Inferior parietal cortex (tissue), 1 donor: ENCODE measurements at regions not wholly inside any gene's neighbourhood (a gene's known extent, or its start where the extent isn't known, plus 50 kb on each side); places are given as distances from the start of the nearest gene placed in this dataset.

Source experiments
- DNase-seq: peaks from one replicate; pipeline ENCODE4 v3.0.0-alpha.2; 2016; ENCODE audit errors: extremely low spot score

DNA sequence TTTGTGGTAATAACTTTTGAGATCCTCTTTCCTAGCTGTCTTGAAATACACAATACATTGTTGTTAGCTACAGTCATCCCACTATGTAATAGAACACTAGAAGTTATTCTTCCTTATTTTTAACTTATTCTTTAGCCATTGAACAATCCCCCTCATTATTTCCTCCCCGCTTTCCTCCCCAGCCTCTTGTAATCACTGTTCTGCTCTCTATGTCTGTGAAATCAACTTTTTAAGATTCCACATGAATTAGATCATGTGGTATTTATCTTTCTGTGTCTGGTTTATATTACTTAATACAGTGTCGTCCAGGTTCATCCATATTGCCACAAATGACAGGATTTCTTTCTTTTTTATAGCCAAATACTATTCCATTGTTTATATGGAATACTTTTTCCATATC, 72.9 kb downstream of the SLC10A2 start:
- no peak for DNase-seq

DNA sequence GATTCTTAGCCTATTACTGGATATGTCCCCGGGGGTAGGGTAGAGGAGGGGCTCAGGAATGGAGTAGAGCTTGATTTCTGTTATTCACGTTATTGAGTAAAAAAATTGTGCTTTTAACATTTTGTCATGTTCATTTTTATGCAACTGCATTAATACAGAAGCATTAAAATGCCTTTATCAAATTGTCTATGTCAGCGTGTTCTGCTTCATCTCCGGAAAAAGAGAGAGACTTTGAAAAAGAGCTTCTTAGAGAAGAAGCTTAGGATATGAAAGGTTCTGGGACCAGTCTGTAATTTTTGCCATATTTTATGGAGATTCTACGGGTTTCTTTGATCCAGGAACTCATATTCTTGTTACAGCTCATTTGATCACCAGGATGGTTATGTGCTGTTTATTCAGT, 82.0 kb downstream of the SLC10A2 start:
- DNase-seq = no peak

- no peak for DNase-seq
Observed at GRCh38 chr13:102983496-102983895, 82.7 kb downstream of the SLC10A2 start.

DNA sequence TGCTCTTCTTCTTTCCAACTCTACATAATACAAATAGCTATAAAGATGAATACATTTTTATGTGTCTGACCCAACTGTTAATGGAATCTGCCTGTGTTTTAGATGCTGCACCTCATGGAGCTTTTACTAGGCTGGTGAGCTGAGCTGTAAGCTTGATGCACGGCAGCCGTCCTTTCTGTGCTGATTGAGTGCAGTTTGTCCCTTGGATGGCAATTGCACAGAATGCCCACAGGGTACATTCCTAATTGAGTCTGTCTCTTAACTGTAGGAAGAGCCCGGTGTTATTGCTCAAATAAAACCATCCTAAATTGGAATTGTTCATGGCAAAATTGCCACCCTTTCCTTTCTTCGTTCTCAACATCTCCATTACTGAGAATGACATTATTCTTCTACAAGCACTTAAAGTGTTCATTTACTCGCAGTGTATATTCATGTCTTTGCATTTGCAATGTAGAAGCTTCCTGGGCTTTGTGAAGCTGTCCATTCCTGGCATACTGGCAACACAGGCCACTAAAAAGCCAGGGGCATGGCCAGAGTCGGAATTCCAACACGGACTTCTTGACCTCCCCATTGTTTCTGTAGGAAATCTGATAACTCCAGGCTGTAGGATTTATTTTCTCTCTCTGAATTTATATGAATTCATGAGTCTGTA, 85.8 kb downstream of the SLC10A2 start:
- DNase-seq = no peak

DNA sequence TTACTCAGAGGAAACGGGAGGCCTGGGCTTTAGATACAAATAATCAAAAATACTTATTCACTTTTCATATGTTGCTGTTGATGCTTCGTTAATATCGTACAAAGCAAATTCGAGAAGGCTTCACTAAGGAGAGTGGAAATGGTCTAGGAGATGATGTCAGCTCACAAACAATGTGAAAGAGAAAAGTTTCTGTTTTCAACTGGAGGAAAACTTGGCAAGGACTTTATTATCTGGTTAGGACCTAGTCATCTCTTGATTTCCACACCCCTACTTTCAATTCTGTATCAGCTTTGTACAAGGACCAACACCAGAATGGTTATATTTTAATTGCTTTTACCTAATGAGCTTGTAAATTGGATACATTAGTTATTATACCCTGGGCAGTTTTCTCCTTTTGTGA, 88.0 kb downstream of the SLC10A2 start:
- no peak for DNase-seq

GRCh38 chr13:102977471-102977870, 88.7 kb downstream of the SLC10A2 start:
- no peak for DNase-seq

- DNase-seq = no peak
Observed at GRCh38 chr13:102974317-102975087, 91.7 kb downstream of the SLC10A2 start.

DNA sequence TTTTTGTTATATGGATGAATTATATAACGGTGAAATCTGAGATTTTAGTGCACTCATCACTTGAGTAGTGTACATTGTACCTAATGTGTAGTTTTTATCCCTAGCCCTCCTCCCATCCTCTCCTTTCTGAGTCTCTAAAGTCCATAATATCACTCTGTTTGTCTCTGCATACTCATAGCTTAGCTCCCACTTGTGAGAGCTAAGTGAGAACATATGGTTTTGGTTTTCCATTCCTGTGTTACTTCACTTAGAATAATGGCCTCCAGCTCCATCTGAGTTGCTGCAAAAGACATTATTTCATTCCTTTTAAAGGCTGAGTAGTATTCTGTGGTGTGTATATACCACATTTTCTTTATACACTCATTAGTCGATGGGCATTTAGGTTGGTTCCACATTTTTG, 94.0 kb downstream of the SLC10A2 start:
- DNase-seq = no peak

DNA sequence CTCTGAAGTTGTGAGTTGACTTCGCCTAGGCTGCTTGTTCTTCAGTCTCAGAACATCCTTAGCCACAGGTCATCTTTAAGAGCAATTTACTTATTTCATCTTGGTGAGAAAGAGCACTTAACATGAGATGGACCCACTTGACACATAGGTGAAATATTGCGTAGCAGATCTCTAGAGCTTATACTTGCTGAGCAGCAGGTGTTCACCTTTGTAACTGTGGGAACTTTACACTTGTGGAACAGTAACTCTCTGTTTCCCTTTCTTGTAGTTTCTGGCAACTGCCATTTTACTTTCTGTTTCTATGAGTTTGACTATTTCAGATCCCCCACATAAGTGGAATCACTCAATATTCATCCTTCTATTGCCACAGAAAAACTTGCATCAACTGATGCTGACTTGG, 95.7 kb downstream of the SLC10A2 start:
- DNase-seq = no peak

GRCh38 chr13:102968572-102969228, 97.5 kb downstream of the SLC10A2 start:
- DNase-seq = no peak

DNA sequence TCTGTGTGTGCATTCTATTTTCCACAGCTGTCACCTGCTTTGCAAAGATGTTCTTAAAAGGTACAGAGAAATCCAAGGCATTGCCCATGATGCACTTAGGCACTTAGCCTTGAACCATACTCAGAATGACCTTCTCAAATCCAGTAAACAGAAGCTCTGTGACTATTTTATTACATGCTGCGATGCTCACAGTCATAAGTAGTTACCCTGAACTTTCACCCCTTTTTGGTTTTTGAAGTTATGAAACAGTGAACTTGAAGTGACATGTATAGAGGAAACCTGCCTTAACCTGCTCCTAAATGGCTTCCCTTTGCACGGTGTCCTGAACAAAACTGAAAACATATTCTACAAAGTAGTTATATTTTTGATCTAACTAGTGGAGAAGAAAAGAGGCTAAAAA, 100.4 kb downstream of the SLC10A2 start:
- no peak for DNase-seq

DNA sequence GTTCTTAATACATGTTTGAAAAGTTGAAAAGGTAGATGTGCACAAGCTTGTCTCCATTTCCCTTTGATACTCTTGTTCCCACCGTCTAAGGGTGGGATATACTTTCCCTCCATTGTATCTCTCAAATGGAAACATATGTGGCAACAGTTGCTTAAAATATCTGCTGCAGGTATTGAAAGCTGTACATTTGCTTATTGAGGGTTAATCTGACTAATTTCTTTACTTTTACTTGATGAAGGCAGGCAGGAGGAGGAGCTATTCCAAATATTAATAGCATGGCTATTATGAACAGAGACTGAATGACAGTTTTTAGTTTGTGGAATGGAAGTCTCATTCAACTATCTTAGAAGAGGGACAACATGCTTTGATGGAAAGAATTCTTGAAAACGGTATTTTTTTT, 103.8 kb downstream of the SLC10A2 start:
- DNase-seq = no peak

GRCh38 chr13:102960959-102961358, 105.3 kb downstream of the SLC10A2 start:
- DNase-seq = no peak

DNA sequence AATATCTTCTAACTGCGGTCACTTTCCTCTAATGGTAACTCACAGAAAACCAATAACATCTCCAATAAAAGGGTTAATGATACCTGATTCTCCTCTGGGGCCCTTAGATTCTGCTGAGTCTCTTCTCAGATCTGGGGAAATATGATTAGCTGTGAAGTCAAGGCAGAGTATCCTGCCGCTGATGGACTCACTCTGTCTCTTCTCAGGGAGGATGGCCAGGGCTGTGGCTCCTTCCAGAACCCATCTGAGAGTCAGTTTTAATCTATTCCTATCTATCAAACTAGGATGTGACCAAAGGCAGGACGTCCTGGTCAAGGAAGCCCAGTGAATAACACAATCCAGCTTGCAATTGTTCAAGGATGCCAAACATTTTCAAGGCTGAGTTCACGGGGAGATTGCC, 109.8 kb downstream of the SLC10A2 start:
- DNase-seq = no peak

GRCh38 chr13:102954350-102954749, 108.5 kb downstream of the ERCC5 start:
- DNase-seq = no peak

- no peak for DNase-seq
Observed at GRCh38 chr13:102951808-102952207, 106.0 kb downstream of the ERCC5 start.

- DNase-seq = peak; percentile 86
Observed at GRCh38 chr13:102947745-102948405, 102.0 kb downstream of the ERCC5 start.

- DNase-seq = no peak
Observed at GRCh38 chr13:102945886-102946285, 100.1 kb downstream of the ERCC5 start.

- DNase-seq = no peak
Observed at GRCh38 chr13:102945324-102945815, 99.5 kb downstream of the ERCC5 start.

DNA sequence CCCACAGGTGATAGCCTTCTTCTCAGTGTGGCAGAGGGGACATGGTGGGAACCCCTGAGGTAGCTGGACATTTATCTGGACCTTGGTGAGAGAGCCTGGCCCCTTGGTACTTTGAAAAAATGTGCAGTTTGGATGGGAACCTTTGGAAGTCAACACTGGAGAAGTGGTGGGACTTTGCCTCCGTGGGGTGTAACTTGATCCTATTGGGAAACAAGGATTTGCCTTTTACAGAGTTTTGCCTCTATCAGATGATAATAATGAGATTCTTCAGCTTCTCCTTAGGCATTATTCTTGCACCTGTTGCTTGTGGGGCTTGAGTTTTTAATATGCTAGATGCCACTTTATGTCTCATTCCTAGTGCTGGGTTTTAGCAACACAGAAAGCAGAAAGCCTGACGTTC, 99.0 kb downstream of the ERCC5 start:
- DNase-seq = no peak

- DNase-seq = no peak
Observed at GRCh38 chr13:102940770-102941169, 94.9 kb downstream of the ERCC5 start.

- DNase-seq = no peak
Observed at GRCh38 chr13:102940143-102940542, 94.3 kb downstream of the ERCC5 start.
